ENCODE measurements at regions not wholly inside any gene's neighbourhood (a gene's known extent, or its start where the extent isn't known, plus 50 kb on each side); places are given as distances from the start of the nearest gene placed in this dataset.

GRCh38 chr6:92827104-92827503 is 592.3 kb downstream of the EPHA7 start:
- DNase-seq (ENCODE audit: low read depth, low spot score) = no peak
- CTCF ChIA-PET = no interaction called here
- Histone ChIP-seq H3K27ac (ENCODE audit: low read depth, low read length) (no peak overlapping the region), H3K4me3 (ENCODE audit: low read depth, low read length) (no peak overlapping the region), H3K27me3 (ENCODE audit: control insufficient read depth, insufficient read depth, low read length) (no peaks in the 10 kb centered on the region), H3K9me3 (ENCODE audit: control insufficient read depth, insufficient read depth, low read length) (no peaks in the 10 kb centered on the region)
- TF ChIP-seq CTCF (IDR thresholded peaks at IDR 0.05; ENCODE audit: low read depth, low read length) = no peak
- POLR2A ChIA-PET = no interaction called here

GRCh38 chr6:92826633-92827032 is 592.7 kb downstream of the EPHA7 start:
- Histone ChIP-seq H3K27ac (ENCODE audit: low read depth, low read length) (no peak overlapping the region), H3K9me3 (ENCODE audit: control insufficient read depth, insufficient read depth, low read length) (no peaks in the 10 kb centered on the region), H3K4me3 (ENCODE audit: low read depth, low read length) (no peak overlapping the region), H3K27me3 (ENCODE audit: control insufficient read depth, insufficient read depth, low read length) (no peaks in the 10 kb centered on the region)
- ChIA-PET CTCF (no interaction called here), POLR2A (no interaction called here)
- DNase-seq (ENCODE audit: low read depth, low spot score) = no peak
- no peak for TF ChIP-seq CTCF (IDR thresholded peaks at IDR 0.05; ENCODE audit: low read depth, low read length)

GRCh38 chr6:92822222-92822621 is 597.1 kb downstream of the EPHA7 start:
- Histone ChIP-seq H3K27me3 (ENCODE audit: control insufficient read depth, insufficient read depth, low read length) (no peaks in the 10 kb centered on the region), H3K9me3 (ENCODE audit: control insufficient read depth, insufficient read depth, low read length) (no peaks in the 10 kb centered on the region), H3K4me3 (ENCODE audit: low read depth, low read length) (no peak overlapping the region), H3K27ac (ENCODE audit: low read depth, low read length) (no peak overlapping the region)
- DNase-seq (ENCODE audit: low read depth, low spot score) = no peak
- POLR2A ChIA-PET = no interaction called here
- no peak for TF ChIP-seq CTCF (IDR thresholded peaks at IDR 0.05; ENCODE audit: low read depth, low read length)
- CTCF ChIA-PET = no interaction called here

- TF ChIP-seq CTCF (IDR thresholded peaks at IDR 0.05; ENCODE audit: low read depth, low read length) = no peak
- CTCF ChIA-PET = interaction anchor here (1.8 kb wide), 1 partner anchor 10 kb away, joined by 6 read pairs; no protein-coding TSS in a partner anchor
- no peak for DNase-seq (ENCODE audit: low read depth, low spot score)
- no peak overlapping the region for H3K4me3 ChIP-seq (ENCODE audit: low read depth, low read length)
- H3K27ac ChIP-seq (ENCODE audit: low read depth, low read length) = no peak overlapping the region
- no peaks in the 10 kb centered on the region for H3K27me3 ChIP-seq (ENCODE audit: control insufficient read depth, insufficient read depth, low read length)
- POLR2A ChIA-PET = no interaction called here
- no peaks in the 10 kb centered on the region for H3K9me3 ChIP-seq (ENCODE audit: control insufficient read depth, insufficient read depth, low read length)
Observed at GRCh38 chr6:92820601-92821000, 598.8 kb downstream of the EPHA7 start.

GRCh38 chr6:92810913-92811312 is 608.4 kb downstream of the EPHA7 start:
- H3K27ac ChIP-seq (ENCODE audit: low read depth, low read length) = no peak overlapping the region
- ChIA-PET CTCF (interaction anchor here (0.6 to 2.3 kb wide), 10 partner anchors 10 to 1870 kb away, joined by 3 to 19 read pairs (median 3); partner anchors contain the start of gene EPHA7), POLR2A (no interaction called here)
- DNase-seq (ENCODE audit: low read depth, low spot score) = peak; percentile 1
- H3K4me3 ChIP-seq (ENCODE audit: low read depth, low read length) = no peak overlapping the region
- no peaks in the 10 kb centered on the region for H3K9me3 ChIP-seq (ENCODE audit: control insufficient read depth, insufficient read depth, low read length)
- no peaks in the 10 kb centered on the region for H3K27me3 ChIP-seq (ENCODE audit: control insufficient read depth, insufficient read depth, low read length)
- TF ChIP-seq CTCF (IDR thresholded peaks at IDR 0.05; ENCODE audit: low read depth, low read length) = peak; percentile 64

Data from AG04450 (cell line).